Ishikawa (cell line): ENCODE measurements at regions not wholly inside any gene's neighbourhood (a gene's known extent, or its start where the extent isn't known, plus 50 kb on each side); places are given as distances from the start of the nearest gene placed in this dataset.

Source experiments
- CEBPB ChIP-seq: IDR thresholded peaks from 2 replicates; pipeline ENCODE4 v1.6.1; 2012
- EGR1 ChIP-seq: IDR thresholded peaks from 2 replicates; pipeline ENCODE4 v1.6.1; 2012
- FOXM1 ChIP-seq: IDR thresholded peaks from 2 replicates; pipeline ENCODE4 v1.6.1; 2012; ENCODE audit warnings: low read depth, borderline replicate concordance
- TAF1 ChIP-seq: IDR thresholded peaks from 2 replicates; pipeline ENCODE4 v1.6.1; 2012; ENCODE audit warnings: low read depth, mild to moderate bottlenecking
- YY1 ChIP-seq: IDR thresholded peaks from 2 replicates; pipeline ENCODE4 v1.6.1; 2012; ENCODE audit warnings: low read depth
- TF ChIP-seq, protein P1 (sequence below): IDR thresholded peaks from 2 replicates; pipeline ENCODE4 v1.6.1; 2012; ENCODE audit warnings: low read depth, mild to moderate bottlenecking

DNA sequence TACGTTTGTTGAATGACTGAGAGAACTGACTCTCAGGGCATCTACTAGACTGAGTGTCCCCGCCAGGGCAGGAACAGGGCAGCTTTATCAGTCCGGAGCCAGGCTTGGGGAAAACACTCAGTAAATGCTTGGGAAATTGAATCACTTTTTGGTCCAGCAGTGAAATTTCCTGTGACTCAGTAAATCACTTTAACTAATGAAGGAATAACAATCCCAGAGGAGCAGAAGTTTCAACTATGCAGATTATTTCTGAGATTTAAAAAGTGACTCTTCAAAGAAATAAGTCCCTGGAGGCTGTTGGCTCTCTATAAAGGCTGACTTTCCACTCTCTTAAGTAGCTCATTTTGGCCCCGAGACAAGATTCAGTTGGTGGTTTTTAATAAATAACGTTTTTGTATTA lies 101.8 kb downstream of the FOXL1 start:
- TF ChIP-seq, protein P1, sequence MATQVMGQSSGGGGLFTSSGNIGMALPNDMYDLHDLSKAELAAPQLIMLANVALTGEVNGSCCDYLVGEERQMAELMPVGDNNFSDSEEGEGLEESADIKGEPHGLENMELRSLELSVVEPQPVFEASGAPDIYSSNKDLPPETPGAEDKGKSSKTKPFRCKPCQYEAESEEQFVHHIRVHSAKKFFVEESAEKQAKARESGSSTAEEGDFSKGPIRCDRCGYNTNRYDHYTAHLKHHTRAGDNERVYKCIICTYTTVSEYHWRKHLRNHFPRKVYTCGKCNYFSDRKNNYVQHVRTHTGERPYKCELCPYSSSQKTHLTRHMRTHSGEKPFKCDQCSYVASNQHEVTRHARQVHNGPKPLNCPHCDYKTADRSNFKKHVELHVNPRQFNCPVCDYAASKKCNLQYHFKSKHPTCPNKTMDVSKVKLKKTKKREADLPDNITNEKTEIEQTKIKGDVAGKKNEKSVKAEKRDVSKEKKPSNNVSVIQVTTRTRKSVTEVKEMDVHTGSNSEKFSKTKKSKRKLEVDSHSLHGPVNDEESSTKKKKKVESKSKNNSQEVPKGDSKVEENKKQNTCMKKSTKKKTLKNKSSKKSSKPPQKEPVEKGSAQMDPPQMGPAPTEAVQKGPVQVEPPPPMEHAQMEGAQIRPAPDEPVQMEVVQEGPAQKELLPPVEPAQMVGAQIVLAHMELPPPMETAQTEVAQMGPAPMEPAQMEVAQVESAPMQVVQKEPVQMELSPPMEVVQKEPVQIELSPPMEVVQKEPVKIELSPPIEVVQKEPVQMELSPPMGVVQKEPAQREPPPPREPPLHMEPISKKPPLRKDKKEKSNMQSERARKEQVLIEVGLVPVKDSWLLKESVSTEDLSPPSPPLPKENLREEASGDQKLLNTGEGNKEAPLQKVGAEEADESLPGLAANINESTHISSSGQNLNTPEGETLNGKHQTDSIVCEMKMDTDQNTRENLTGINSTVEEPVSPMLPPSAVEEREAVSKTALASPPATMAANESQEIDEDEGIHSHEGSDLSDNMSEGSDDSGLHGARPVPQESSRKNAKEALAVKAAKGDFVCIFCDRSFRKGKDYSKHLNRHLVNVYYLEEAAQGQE, result no peak
- TF ChIP-seq YY1 (no peak), FOXM1 (no peak), TAF1 (no peak), EGR1 (no peak), CEBPB (no peak)
